Gastroesophageal sphincter (tissue), 4 donors: ENCODE measurements at regions not wholly inside any gene's neighbourhood (a gene's known extent, or its start where the extent isn't known, plus 50 kb on each side); places are given as distances from the start of the nearest gene placed in this dataset.

ENCODE experiments used
- ATAC-seq: fragments of 150-250 bp; one replicate; pipeline ENCODE4 v1.9.1; 2016; ENCODE audit warnings: mild to moderate bottlenecking, moderate library complexity
- H3K27ac ChIP-seq, 4 donors: fragments of 200-600 bp; sonication (generic) in 3 of 4; 1 replicate in 3 of 4; 2 replicates in 1 of 4; pipeline ENCODE4 v1.5.1; 2016 to 2019
- H3K27me3 ChIP-seq: fragments of 200-600 bp; sonication (generic); one replicate; pipeline ENCODE4 v1.5.1; 2019
- H3K36me3 ChIP-seq, 2 donors: fragments of 200-600 bp; sonication (generic); one replicate each; pipeline ENCODE4 v1.5.1; 2019; ENCODE audit warnings: control low read depth in 1 of 2
- H3K4me1 ChIP-seq, 3 donors: fragments of 200-600 bp; sonication (generic); 1 replicate in 2 of 3; 2 replicates in 1 of 3; pipeline ENCODE4 v1.5.1; 2016 to 2019; ENCODE audit warnings: control low read depth in 2 of 3
- H3K4me3 ChIP-seq, 2 donors: fragments of 200-600 bp; sonication (generic); one replicate each; pipeline ENCODE4 v1.5.1; 2019; ENCODE audit warnings: mild to moderate bottlenecking in 1 of 2, moderate library complexity in 1 of 2
- H3K9me3 ChIP-seq, 3 donors: fragments of 200-600 bp; sonication (generic); one replicate each; pipeline ENCODE4 v1.5.1; 2017 to 2019; ENCODE audit warnings: control low read depth in 2 of 3
- EP300 ChIP-seq: sonication (generic); formaldehyde crosslinking; IDR thresholded peaks from one replicate; pipeline ENCODE4 v1.6.1; 2017; ENCODE audit warnings: antibody characterized with exemption, mild to moderate bottlenecking
- POLR2A ChIP-seq, 2 donors: fragments of 450-650 bp; IDR thresholded peaks; one replicate each; pipeline ENCODE4 v1.6.1; 2017; ENCODE audit warnings: antibody characterized with exemption in 2 of 2, mild to moderate bottlenecking in 2 of 2, moderate library complexity in 1 of 2
- POLR2AphosphoS5 ChIP-seq: sonication (generic); formaldehyde crosslinking; IDR thresholded peaks from one replicate; pipeline ENCODE4 v1.6.1; 2017; ENCODE audit warnings: antibody characterized with exemption
- WGBS, 2 donors: methylation state at CpG; one replicate each; pipeline ENCODE4 v1.1.5; 2018; ENCODE audit warnings: low coverage in 1 of 2; 5-methylcytosine and 5-hydroxymethylcytosine counted together
- TF ChIP-seq, protein P1 (sequence below), 4 experiments: fragments of 200-600 bp in 2 of 4; fragments of 450-650 bp in 2 of 4; sonication (generic) in 1 of 4; IDR thresholded peaks; one replicate each; pipeline ENCODE4 v1.5.1; 2017 to 2019; ENCODE audit warnings: antibody characterized with exemption in 4 of 4, mild to moderate bottlenecking in 2 of 4, moderate library complexity in 2 of 4

DNA sequence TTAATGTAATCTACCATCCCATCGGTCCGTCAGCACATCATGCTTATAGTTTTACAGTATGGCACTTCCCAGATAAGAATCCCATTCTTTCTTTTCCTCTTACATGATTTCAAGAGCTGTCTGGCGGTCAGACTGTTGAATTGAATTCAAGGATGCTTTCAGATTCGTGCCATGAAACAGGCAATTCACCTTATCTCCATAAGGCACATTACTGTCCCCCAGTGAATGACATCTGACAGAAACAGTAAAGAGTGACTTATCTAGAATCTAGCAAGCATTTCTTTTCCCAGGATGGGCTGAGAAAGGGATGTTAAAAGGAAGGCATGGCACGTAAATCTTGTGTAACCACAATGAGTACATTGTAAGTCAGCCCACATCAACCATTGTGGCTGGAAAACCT is 61.1 kb upstream of the SEM1 start:
- H3K27me3 ChIP-seq: peaks cover 11% of the 10 kb centered on the region
- no peaks in the 10 kb centered on the region for H3K4me1 ChIP-seq
- ATAC-seq: no peak
- H3K27ac ChIP-seq: no peak overlapping the region
- no peaks in the 10 kb centered on the region for H3K36me3 ChIP-seq
- no peak overlapping the region for H3K4me3 ChIP-seq
- TF ChIP-seq, protein P1, sequence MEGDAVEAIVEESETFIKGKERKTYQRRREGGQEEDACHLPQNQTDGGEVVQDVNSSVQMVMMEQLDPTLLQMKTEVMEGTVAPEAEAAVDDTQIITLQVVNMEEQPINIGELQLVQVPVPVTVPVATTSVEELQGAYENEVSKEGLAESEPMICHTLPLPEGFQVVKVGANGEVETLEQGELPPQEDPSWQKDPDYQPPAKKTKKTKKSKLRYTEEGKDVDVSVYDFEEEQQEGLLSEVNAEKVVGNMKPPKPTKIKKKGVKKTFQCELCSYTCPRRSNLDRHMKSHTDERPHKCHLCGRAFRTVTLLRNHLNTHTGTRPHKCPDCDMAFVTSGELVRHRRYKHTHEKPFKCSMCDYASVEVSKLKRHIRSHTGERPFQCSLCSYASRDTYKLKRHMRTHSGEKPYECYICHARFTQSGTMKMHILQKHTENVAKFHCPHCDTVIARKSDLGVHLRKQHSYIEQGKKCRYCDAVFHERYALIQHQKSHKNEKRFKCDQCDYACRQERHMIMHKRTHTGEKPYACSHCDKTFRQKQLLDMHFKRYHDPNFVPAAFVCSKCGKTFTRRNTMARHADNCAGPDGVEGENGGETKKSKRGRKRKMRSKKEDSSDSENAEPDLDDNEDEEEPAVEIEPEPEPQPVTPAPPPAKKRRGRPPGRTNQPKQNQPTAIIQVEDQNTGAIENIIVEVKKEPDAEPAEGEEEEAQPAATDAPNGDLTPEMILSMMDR (IDR thresholded peaks at IDR 0.05): no peak
- TF ChIP-seq POLR2AphosphoS5 (no peak), POLR2A (IDR thresholded peaks at IDR 0.05) (no peak), EP300 (no peak)
- no peaks in the 10 kb centered on the region for H3K9me3 ChIP-seq
- 68 to 72% methylated on average over 5 of the region's 5 CpGs for WGBS, 2 donors

DNA sequence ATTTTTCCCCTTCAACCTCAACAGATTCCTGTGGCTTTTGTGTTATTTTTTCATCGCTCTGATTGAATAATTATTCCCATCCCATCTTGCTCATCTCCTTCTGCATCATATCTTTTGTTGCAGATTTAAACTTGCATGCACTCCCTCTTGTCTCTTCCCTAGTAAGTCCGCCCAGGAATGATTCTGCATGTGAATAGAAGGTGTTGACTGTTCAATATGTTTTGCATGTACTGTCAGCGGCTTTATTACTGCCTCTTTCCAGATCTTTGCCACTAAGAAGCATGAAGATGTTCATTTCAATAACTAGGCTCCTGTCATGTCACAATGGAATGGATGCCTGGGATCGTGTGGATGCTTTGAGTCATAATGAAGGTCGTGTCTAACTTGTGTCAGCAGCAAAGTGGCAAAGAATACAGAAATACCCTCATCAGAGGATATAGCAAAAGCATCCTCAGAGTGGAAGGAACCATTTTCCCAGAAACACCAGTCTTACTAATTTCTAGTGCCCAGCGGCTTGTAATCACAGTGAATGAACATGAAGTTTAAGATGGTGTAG is 62.6 kb upstream of the SEM1 start:
- no peaks in the 10 kb centered on the region for H3K4me1 ChIP-seq
- no peaks in the 10 kb centered on the region for H3K9me3 ChIP-seq
- no peak for ATAC-seq
- H3K36me3 ChIP-seq: no peaks in the 10 kb centered on the region
- no peak for TF ChIP-seq POLR2A (IDR thresholded peaks at IDR 0.05)
- no peak for TF ChIP-seq EP300
- TF ChIP-seq POLR2AphosphoS5: no peak
- H3K27ac ChIP-seq: no peak overlapping the region
- WGBS, 2 donors: 62 to 78% methylated on average over 6 of the region's 6 CpGs
- H3K27me3 ChIP-seq: peaks cover 11% of the 10 kb centered on the region
- no peak overlapping the region for H3K4me3 ChIP-seq

DNA sequence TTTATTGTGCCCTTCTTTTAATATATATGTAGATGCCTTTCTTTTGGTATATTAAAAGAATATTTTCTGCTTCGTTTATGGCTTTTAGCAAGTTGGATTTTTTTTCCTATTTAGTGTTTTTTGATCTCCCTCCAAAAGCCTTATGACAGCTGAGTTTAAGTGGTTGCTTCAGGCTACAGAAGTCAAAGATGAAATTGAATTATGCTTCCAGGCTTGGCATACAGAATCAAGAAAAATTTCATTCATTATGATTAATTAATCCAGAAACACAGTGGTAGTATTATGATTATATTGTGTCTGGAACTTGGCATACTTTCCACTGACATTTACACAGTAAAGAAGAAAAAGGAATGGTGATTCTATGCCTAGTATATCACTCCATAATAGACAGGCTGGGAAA is 63.8 kb upstream of the SEM1 start:
- Histone ChIP-seq H3K27ac (no peak overlapping the region), H3K4me1 (no peaks in the 10 kb centered on the region), H3K27me3 (peaks cover 11% of the 10 kb centered on the region), H3K4me3 (no peak overlapping the region), H3K36me3 (no peaks in the 10 kb centered on the region), H3K9me3 (no peaks in the 10 kb centered on the region)
- 26 to 33% methylated on average over 1 of the region's 1 CpG for WGBS, 2 donors
- ATAC-seq: no peak
- TF ChIP-seq, protein P1 (IDR thresholded peaks at IDR 0.05): no peak
- no peak for TF ChIP-seq POLR2AphosphoS5
- TF ChIP-seq POLR2A (IDR thresholded peaks at IDR 0.05): no peak
- TF ChIP-seq EP300: no peak

DNA sequence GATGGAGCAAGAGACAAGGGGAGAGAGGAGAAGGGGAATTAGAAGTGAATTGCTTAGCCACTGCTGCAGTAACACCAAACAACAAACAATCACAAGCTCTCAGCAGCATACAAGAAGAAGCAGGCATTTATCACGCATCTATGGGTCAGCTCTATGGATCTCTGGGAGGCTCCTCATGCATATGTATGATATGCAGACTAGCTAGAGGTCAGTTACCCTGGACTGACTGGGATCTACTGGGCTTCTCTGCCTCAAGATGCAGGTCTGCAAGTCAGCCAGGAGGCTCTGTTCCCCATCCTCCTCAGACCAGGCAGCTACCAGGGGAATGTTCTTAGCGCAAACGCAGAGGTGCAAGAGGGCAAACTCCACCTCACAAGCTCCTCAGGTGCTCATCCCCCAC is 64.7 kb upstream of the SEM1 start:
- TF ChIP-seq POLR2AphosphoS5: no peak
- no peak for TF ChIP-seq EP300
- TF ChIP-seq, protein P1 (IDR thresholded peaks at IDR 0.05): no peak
- no peak for TF ChIP-seq POLR2A (IDR thresholded peaks at IDR 0.05)
- WGBS, 2 donors: 57% methylated on average over 3 of the region's 3 CpGs; no CpG with 5 or more reads in 1 of the 2 donors
- H3K4me3 ChIP-seq: no peak overlapping the region
- H3K4me1 ChIP-seq: no peaks in the 10 kb centered on the region
- no peak for ATAC-seq
- no peaks in the 10 kb centered on the region for H3K9me3 ChIP-seq
- no peak overlapping the region for H3K27ac ChIP-seq
- peaks cover 11% of the 10 kb centered on the region for H3K27me3 ChIP-seq
- no peaks in the 10 kb centered on the region for H3K36me3 ChIP-seq

DNA sequence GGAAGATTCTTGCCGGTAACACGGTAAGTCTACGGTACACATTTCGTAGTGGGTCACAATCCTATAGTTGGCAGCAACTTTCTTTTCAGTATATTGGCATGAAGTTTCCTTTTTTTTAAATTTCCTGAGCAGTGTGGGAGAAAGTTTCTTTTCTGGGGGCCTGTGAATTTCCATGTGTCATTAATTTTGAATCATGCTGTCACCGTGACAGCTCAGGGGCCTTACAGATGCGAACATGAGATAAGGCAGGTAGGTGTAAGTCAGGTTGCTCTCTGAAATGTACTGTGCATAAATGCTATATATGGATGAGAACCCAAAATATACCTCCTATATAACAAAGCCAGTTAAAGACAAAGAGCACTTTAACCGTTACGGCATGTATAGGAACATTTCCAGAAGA is 65.4 kb upstream of the SEM1 start:
- ATAC-seq: no peak
- Histone ChIP-seq H3K36me3 (no peaks in the 10 kb centered on the region), H3K4me1 (no peaks in the 10 kb centered on the region), H3K4me3 (no peak overlapping the region), H3K27me3 (peaks cover 10% of the 10 kb centered on the region), H3K9me3 (no peaks in the 10 kb centered on the region), H3K27ac (no peak overlapping the region)
- WGBS, 2 donors: 80 to 90% methylated on average over 8 of the region's 8 CpGs
- TF ChIP-seq EP300 (no peak), POLR2AphosphoS5 (no peak), POLR2A (IDR thresholded peaks at IDR 0.05) (no peak)
- TF ChIP-seq, protein P1 (IDR thresholded peaks at IDR 0.05): no peak
